ENCODE measurements at regions not wholly inside any gene's neighbourhood (a gene's known extent, or its start where the extent isn't known, plus 50 kb on each side); places are given as distances from the start of the nearest gene placed in this dataset.

- DNase-seq (ENCODE audit: low read depth), result no peak
- TF ChIP-seq CTCF (conservative IDR thresholded peaks at IDR 0.05; ENCODE audit: low read depth, low read length), result no peak
- H3K4me3 ChIP-seq (ENCODE audit: low read length), result no peak overlapping the region
Measured at GRCh38 chr2:180358458-180358857, 351.4 kb upstream of the CWC22 start.

GRCh38 chr2:180356676-180357075 is 349.6 kb upstream of the CWC22 start:
- no peak for TF ChIP-seq CTCF (conservative IDR thresholded peaks at IDR 0.05; ENCODE audit: low read depth, low read length)
- no peak for DNase-seq (ENCODE audit: low read depth)
- no peak overlapping the region for H3K4me3 ChIP-seq (ENCODE audit: low read length)

- no peak for TF ChIP-seq CTCF (conservative IDR thresholded peaks at IDR 0.05; ENCODE audit: low read depth, low read length)
- H3K4me3 ChIP-seq (ENCODE audit: low read length), result no peak overlapping the region
- DNase-seq (ENCODE audit: low read depth), result no peak
Measured at GRCh38 chr2:180352620-180353019, 345.5 kb upstream of the CWC22 start.

- no peak for DNase-seq (ENCODE audit: low read depth)
- TF ChIP-seq CTCF (conservative IDR thresholded peaks at IDR 0.05; ENCODE audit: low read depth, low read length), result no peak
- H3K4me3 ChIP-seq (ENCODE audit: low read length), result no peak overlapping the region
Measured at GRCh38 chr2:180349809-180350208, 342.7 kb upstream of the CWC22 start.

- DNase-seq (ENCODE audit: low read depth), result no peak
- H3K4me3 ChIP-seq (ENCODE audit: low read length), result no peak overlapping the region
Measured at GRCh38 chr2:180343528-180344345, 336.6 kb upstream of the CWC22 start.

GRCh38 chr2:180337136-180337535 is 330.0 kb upstream of the CWC22 start:
- no peak for TF ChIP-seq CTCF (conservative IDR thresholded peaks at IDR 0.05; ENCODE audit: low read depth, low read length)
- no peak overlapping the region for H3K4me3 ChIP-seq (ENCODE audit: low read length)
- DNase-seq (ENCODE audit: low read depth), result no peak

More at GRCh38 chr2:180343528-180344345, 336.6 kb upstream of the CWC22 start:
- no peak for TF ChIP-seq CTCF (conservative IDR thresholded peaks at IDR 0.05; ENCODE audit: low read depth, low read length)

- no peak for TF ChIP-seq CTCF (conservative IDR thresholded peaks at IDR 0.05; ENCODE audit: low read depth, low read length)
Measured at GRCh38 chr2:180336550-180336949, 329.5 kb upstream of the CWC22 start.

More at GRCh38 chr2:180336550-180336949, 329.5 kb upstream of the CWC22 start:
- no peak overlapping the region for H3K4me3 ChIP-seq (ENCODE audit: low read length)
- DNase-seq (ENCODE audit: low read depth), result no peak

All from retinal pigment epithelial cell (primary cell).